ENCODE measurements at regions not wholly inside any gene's neighbourhood (a gene's known extent, or its start where the extent isn't known, plus 50 kb on each side); places are given as distances from the start of the nearest gene placed in this dataset.

DNA sequence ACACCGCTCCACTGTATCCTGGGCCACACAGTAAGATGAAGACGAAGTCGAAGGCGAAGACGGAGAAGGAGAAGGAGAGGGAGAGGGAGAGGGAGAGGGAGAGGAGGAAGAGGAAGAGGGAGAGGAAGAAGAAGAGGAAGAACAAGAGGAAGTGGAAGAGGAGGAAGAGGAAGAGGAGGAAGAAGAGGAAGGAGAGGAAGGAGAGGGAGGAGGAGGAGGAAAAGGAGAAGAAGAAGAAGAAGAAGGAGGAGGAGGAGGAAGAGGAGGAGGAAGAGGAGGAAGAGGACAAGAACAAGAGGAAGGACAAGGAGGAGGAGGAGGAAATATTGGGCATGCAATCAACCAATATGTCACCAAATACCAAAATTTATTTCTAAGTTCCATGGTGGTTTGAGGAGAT lies 149.5 kb upstream of the ERCC4 start:
- intact Hi-C loops (cut with DNase I), result no loop called here
- no peak for DNase-seq
- H3K36me3 ChIP-seq, result no peaks in the 10 kb centered on the region
- no peak overlapping the region for H3K27ac ChIP-seq
- H3K4me3 ChIP-seq, result no peak overlapping the region
- WGBS, 2 donors, result 94 to 96% methylated on average over 5 of the region's 5 CpGs
- H3K27me3 ChIP-seq, result peaks cover 0 to 3% (median 0%) of the 10 kb centered on the region in 3 donors
- peaks cover 0 to 4% (median 0%) of the 10 kb centered on the region in 4 donors for H3K9me3 ChIP-seq
- no peaks in the 10 kb centered on the region for H3K4me1 ChIP-seq
- TF ChIP-seq, protein P1, sequence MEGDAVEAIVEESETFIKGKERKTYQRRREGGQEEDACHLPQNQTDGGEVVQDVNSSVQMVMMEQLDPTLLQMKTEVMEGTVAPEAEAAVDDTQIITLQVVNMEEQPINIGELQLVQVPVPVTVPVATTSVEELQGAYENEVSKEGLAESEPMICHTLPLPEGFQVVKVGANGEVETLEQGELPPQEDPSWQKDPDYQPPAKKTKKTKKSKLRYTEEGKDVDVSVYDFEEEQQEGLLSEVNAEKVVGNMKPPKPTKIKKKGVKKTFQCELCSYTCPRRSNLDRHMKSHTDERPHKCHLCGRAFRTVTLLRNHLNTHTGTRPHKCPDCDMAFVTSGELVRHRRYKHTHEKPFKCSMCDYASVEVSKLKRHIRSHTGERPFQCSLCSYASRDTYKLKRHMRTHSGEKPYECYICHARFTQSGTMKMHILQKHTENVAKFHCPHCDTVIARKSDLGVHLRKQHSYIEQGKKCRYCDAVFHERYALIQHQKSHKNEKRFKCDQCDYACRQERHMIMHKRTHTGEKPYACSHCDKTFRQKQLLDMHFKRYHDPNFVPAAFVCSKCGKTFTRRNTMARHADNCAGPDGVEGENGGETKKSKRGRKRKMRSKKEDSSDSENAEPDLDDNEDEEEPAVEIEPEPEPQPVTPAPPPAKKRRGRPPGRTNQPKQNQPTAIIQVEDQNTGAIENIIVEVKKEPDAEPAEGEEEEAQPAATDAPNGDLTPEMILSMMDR (IDR thresholded peaks at IDR 0.05), result no peak
- TF ChIP-seq POLR2A (IDR thresholded peaks at IDR 0.05) (no peak), EP300 (IDR thresholded peaks at IDR 0.05) (no peak), POLR2AphosphoS5 (IDR thresholded peaks at IDR 0.05) (no peak)

DNA sequence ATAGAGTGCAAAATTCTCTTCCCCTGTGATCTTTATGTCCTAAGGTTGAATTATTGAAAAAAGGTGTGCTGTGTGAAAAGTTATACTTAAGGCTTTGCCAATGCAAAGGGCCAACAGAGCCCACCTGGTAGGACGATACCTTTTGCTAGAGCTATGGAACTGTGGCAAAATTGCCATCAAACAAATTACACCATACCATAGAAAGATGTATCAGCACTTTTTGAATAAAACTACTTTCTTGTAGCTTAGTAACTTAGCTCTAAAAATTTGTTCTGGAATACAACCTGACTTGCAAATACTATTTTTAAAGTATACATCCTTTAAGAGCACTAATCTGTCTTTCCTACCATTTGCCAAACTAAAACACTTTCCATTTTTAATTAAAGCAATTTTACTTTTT lies 147.2 kb upstream of the ERCC4 start:
- no peak overlapping the region for H3K4me3 ChIP-seq
- TF ChIP-seq POLR2AphosphoS5 (IDR thresholded peaks at IDR 0.05) (no peak), EP300 (IDR thresholded peaks at IDR 0.05) (no peak), POLR2A (IDR thresholded peaks at IDR 0.05) (no peak)
- TF ChIP-seq, protein P1 (IDR thresholded peaks at IDR 0.05), result no peak
- H3K27ac ChIP-seq, result no peak overlapping the region
- WGBS, 2 donors, result 84 to 92% methylated on average over 1 of the region's 1 CpG
- intact Hi-C loops (cut with DNase I), result no loop called here
- no peaks in the 10 kb centered on the region for H3K36me3 ChIP-seq
- peaks cover 0 to 11% (median 2%) of the 10 kb centered on the region in 4 donors for H3K9me3 ChIP-seq
- peaks cover 0 to 3% (median 0%) of the 10 kb centered on the region in 3 donors for H3K27me3 ChIP-seq
- H3K4me1 ChIP-seq, result no peaks in the 10 kb centered on the region
- DNase-seq, result no peak

DNA sequence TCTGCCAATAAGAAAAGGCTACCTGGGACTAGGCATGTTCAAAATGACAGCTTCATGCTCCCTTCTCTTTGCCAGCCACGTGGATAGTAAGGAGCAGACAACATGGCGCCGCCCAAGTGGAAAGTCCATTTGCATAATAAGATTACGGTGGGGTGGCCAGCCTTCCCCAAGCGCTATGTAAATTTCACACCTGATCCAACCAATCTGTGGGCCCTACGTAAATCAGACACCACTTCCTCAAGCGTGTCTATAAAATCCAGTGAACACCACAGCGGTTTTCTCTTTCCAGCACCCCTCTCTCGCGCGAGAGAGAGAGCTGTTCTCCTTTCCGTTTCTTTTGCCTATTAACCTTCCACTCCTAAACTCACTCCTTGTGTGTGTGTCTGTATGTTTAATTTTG lies 140.3 kb upstream of the ERCC4 start:
- H3K27ac ChIP-seq, result no peak overlapping the region
- no peaks in the 10 kb centered on the region for H3K4me1 ChIP-seq
- peaks cover 0 to 11% (median 4%) of the 10 kb centered on the region in 4 donors for H3K9me3 ChIP-seq
- no peaks in the 10 kb centered on the region for H3K27me3 ChIP-seq
- intact Hi-C loops (cut with DNase I), result no loop called here
- H3K4me3 ChIP-seq, result no peak overlapping the region
- DNase-seq, result no peak
- WGBS, 2 donors, result 78 to 79% methylated on average over 12 of the region's 12 CpGs
- TF ChIP-seq, protein P1 (IDR thresholded peaks at IDR 0.05), result no peak
- TF ChIP-seq POLR2A (IDR thresholded peaks at IDR 0.05) (no peak), EP300 (IDR thresholded peaks at IDR 0.05) (no peak), POLR2AphosphoS5 (IDR thresholded peaks at IDR 0.05) (no peak)
- no peaks in the 10 kb centered on the region for H3K36me3 ChIP-seq

GRCh38 chr16:13780406-13781168 lies 139.4 kb upstream of the ERCC4 start:
- no peak for DNase-seq
- TF ChIP-seq POLR2AphosphoS5 (IDR thresholded peaks at IDR 0.05) (no peak), EP300 (IDR thresholded peaks at IDR 0.05) (no peak), POLR2A (IDR thresholded peaks at IDR 0.05) (no peak)
- TF ChIP-seq, protein P1 (IDR thresholded peaks at IDR 0.05), result no peak
- no peak overlapping the region for H3K27ac ChIP-seq
- H3K4me1 ChIP-seq, result no peaks in the 10 kb centered on the region
- intact Hi-C loops (cut with DNase I), result no loop called here
- WGBS, 2 donors, result 25 to 43% methylated on average over 7 of the region's 7 CpGs
- no peaks in the 10 kb centered on the region for H3K27me3 ChIP-seq
- no peaks in the 10 kb centered on the region for H3K36me3 ChIP-seq
- peaks cover 0 to 7% (median 3%) of the 10 kb centered on the region in 4 donors for H3K9me3 ChIP-seq
- no peak overlapping the region for H3K4me3 ChIP-seq

All from sigmoid colon (tissue), 6 donors.